Nephron progenitor cell (in vitro differentiated cells): ENCODE measurements at regions not wholly inside any gene's neighbourhood (a gene's known extent, or its start where the extent isn't known, plus 50 kb on each side); places are given as distances from the start of the nearest gene placed in this dataset.
"Not testable (repeated sequence)": the region's sequence is repeated elsewhere in the genome, so short reads cannot be mapped to it uniquely, and the experiment has no call there.

Experiments
- DNase-seq: peaks from one replicate; pipeline ENCODE4 v3.0.0; 2021
- H3K27ac Mint-ChIP-seq: 2 replicates; pipeline ENCODE4 v1.8.0; 2021; ENCODE audit warnings: mild to moderate bottlenecking, moderate library complexity, mixed read lengths
- H3K27me3 Mint-ChIP-seq: 2 replicates; pipeline ENCODE4 v1.8.0; 2021; ENCODE audit warnings: mild to moderate bottlenecking, low read depth, mixed read lengths; ENCODE audit not compliant: poor library complexity
- H3K36me3 Mint-ChIP-seq: 2 replicates; pipeline ENCODE4 v1.8.0; 2021; ENCODE audit warnings: low read depth, mixed read lengths
- H3K4me1 Mint-ChIP-seq: 2 replicates; pipeline ENCODE4 v1.8.0; 2021; ENCODE audit warnings: mixed read lengths
- H3K4me3 Mint-ChIP-seq: 2 replicates; pipeline ENCODE4 v1.8.0; 2021; ENCODE audit warnings: mild to moderate bottlenecking, moderate library complexity, mixed read lengths
- H3K9me3 Mint-ChIP-seq: 2 replicates; pipeline ENCODE4 v1.8.0; 2021; ENCODE audit warnings: mild to moderate bottlenecking, moderate library complexity, mixed read lengths
- TF ChIP-seq, protein P1 (sequence below): fragments of 200-600 bp; sonication (generic); IDR thresholded peaks from 2 replicates; pipeline ENCODE4 v1.5.0; 2021; ENCODE audit warnings: antibody characterized with exemption

- TF ChIP-seq, protein P1, sequence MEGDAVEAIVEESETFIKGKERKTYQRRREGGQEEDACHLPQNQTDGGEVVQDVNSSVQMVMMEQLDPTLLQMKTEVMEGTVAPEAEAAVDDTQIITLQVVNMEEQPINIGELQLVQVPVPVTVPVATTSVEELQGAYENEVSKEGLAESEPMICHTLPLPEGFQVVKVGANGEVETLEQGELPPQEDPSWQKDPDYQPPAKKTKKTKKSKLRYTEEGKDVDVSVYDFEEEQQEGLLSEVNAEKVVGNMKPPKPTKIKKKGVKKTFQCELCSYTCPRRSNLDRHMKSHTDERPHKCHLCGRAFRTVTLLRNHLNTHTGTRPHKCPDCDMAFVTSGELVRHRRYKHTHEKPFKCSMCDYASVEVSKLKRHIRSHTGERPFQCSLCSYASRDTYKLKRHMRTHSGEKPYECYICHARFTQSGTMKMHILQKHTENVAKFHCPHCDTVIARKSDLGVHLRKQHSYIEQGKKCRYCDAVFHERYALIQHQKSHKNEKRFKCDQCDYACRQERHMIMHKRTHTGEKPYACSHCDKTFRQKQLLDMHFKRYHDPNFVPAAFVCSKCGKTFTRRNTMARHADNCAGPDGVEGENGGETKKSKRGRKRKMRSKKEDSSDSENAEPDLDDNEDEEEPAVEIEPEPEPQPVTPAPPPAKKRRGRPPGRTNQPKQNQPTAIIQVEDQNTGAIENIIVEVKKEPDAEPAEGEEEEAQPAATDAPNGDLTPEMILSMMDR: no peak
- peaks cover 21% of the 10 kb centered on the region for H3K9me3 Mint-ChIP-seq
- no peak overlapping the region for H3K4me3 Mint-ChIP-seq
- no peaks in the 10 kb centered on the region for H3K36me3 Mint-ChIP-seq
- no peak for DNase-seq
- peaks cover 5% of the 10 kb centered on the region for H3K27me3 Mint-ChIP-seq
- H3K4me1 Mint-ChIP-seq: peaks cover 27% of the 10 kb centered on the region
- no peak overlapping the region for H3K27ac Mint-ChIP-seq
Observed at GRCh38 chr1:177873238-177873637, 96.6 kb downstream of the SEC16B start.

DNA sequence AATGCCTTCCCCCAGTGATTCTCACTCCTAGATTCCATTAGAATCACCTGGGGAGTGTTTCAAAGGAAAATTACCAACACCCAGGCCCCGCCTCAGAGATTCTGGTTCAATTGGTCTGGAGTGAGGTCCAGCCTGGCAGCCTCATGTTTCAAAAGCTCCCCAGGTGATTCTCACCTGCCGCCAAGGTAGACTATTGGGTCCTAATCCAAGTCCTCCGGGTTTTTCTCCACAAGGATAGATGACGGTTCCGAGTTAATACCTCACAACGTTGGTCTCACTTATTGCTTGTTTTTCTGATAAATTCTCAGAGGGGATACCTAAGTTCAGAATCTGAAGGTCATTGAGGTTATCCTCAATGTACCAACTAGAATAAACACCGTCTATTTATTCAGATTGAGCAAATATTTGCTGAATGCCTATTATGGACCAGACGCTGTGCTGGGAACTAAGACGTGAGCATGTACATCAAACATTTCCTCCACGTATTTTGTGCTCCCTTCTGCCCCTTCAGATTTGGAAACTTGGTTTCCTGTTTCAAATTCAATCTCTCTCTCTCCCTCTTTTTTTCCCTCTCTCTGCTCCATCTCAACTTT, 97.5 kb downstream of the SEC16B start:
- Mint-ChIP-seq H3K4me1 (peaks cover 27% of the 10 kb centered on the region), H3K36me3 (no peaks in the 10 kb centered on the region), H3K4me3 (no peak overlapping the region), H3K27me3 (peaks cover 5% of the 10 kb centered on the region), H3K9me3 (peaks cover 21% of the 10 kb centered on the region), H3K27ac (no peak overlapping the region)
- DNase-seq: no peak
- TF ChIP-seq, protein P1: no peak

DNA sequence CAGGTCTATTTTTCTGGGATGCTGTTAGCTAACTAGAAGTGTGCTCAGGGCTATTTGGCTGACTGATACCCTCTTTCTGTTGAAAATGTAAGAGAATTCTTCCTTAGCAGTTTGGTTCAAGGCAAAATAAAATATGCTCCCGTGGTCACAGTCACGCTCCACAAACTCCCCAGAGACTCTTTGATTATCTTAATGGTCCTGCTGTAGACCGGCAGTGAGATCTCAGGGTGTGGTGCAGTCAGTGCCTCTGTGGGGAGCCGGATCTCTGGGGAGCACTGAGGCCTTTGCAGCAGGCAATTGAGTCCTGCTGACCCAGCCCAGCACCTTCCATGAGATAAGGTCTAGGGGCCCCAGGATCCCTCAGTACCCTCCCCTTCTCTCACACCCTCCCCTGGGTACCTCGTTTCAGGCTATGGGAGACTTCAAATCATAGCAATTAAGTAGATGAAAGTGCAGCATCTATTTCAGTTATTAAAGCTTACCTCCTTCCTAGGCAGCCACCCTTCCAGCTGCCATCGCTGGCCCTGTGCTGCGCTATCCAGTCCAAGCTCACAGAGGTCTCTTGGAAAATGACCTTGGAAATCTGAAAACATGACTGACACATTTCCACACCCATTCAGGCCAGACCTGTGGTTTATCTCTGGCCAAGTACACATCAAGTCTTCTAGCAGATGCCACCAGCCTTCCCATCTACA, 98.1 kb downstream of the SEC16B start:
- Mint-ChIP-seq H3K27ac (peak overlapping the region; percentile 46), H3K4me1 (peaks cover 27% of the 10 kb centered on the region), H3K4me3 (no peak overlapping the region), H3K27me3 (peaks cover 6% of the 10 kb centered on the region), H3K36me3 (no peaks in the 10 kb centered on the region), H3K9me3 (peaks cover 15% of the 10 kb centered on the region)
- TF ChIP-seq, protein P1: no peak
- DNase-seq: peak; percentile 7

GRCh38 chr1:177869586-177869985, 100.3 kb downstream of the SEC16B start:
- TF ChIP-seq, protein P1: no peak
- peaks cover 10% of the 10 kb centered on the region for H3K9me3 Mint-ChIP-seq
- H3K4me3 Mint-ChIP-seq: no peak overlapping the region
- H3K27me3 Mint-ChIP-seq: peaks cover 7% of the 10 kb centered on the region
- no peaks in the 10 kb centered on the region for H3K36me3 Mint-ChIP-seq
- no peak overlapping the region for H3K27ac Mint-ChIP-seq
- no peak for DNase-seq
- H3K4me1 Mint-ChIP-seq: peaks cover 27% of the 10 kb centered on the region

DNA sequence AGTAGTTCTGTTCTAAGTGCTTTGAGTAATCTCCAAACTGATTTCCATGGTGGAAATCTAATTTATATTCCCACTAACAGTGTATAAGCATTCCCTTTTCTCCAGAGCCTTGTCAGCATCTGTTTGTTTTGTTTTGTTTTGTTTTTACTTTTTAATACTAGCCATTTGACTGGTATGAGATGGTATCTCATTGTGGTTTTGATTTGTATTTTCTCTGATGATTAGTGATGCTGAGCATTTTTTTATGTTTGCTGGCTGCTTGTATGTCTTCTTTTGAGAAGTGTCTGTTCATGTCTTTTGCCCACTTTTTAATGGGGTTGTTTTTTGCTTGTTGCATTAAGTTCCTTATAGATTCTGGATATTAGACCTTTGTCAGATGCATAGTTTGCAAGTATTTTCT, 100.8 kb downstream of the SEC16B start:
- DNase-seq, H3K36me3 Mint-ChIP-seq, H3K27me3 Mint-ChIP-seq, H3K4me3 Mint-ChIP-seq, H3K27ac Mint-ChIP-seq, H3K9me3 Mint-ChIP-seq: not testable (repeated sequence)
- peaks cover 27% of the 10 kb centered on the region for H3K4me1 Mint-ChIP-seq

DNA sequence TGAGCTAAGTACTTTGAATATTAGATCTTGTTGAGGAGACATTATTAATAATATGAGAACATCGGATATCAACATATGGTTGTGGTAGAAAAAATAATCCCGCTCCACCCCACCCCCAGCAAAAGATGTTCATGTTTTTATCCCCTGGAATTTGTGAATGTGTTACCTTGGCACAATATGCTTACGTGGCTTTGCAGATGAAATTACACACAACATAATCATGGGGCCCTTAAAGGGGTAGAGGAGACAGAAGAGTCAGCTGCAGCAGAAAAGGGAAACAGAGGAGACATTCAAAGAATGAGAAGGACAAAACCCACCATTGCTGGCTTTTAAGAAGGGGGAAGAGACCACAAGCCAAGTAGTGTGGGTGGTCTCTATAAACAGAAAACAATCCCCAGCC, 104.1 kb downstream of the SEC16B start:
- peaks cover 8% of the 10 kb centered on the region for H3K27me3 Mint-ChIP-seq
- H3K9me3 Mint-ChIP-seq: peaks cover 10% of the 10 kb centered on the region
- H3K36me3 Mint-ChIP-seq: no peaks in the 10 kb centered on the region
- DNase-seq: no peak
- no peaks in the 10 kb centered on the region for H3K4me1 Mint-ChIP-seq
- TF ChIP-seq, protein P1: no peak
- no peak overlapping the region for H3K4me3 Mint-ChIP-seq
- H3K27ac Mint-ChIP-seq: no peak overlapping the region
